WTC11 (cell line): ENCODE measurements at regions not wholly inside any gene's neighbourhood (a gene's known extent, or its start where the extent isn't known, plus 50 kb on each side); places are given as distances from the start of the nearest gene placed in this dataset.

ENCODE experiments used
- FOXP1 ChIP-seq: sonication (generic); formaldehyde crosslinking; IDR thresholded peaks from 2 replicates; pipeline ENCODE4 v1.8.0; 2022; ENCODE audit warnings: missing genetic modification reagents, mild to moderate bottlenecking, moderate library complexity, borderline replicate concordance
- NFYB ChIP-seq: sonication (generic); formaldehyde crosslinking; conservative IDR thresholded peaks from 2 replicates; pipeline ENCODE4 v1.8.0; 2022; ENCODE audit warnings: low read depth, missing genetic modification reagents
- NR2C2 ChIP-seq: sonication (generic); formaldehyde crosslinking; IDR thresholded peaks from 2 replicates; pipeline ENCODE4 v1.8.0; 2022; ENCODE audit warnings: mild to moderate bottlenecking, missing genetic modification reagents

- TF ChIP-seq NFYB (CRISPR knock-in tag) (no peak), FOXP1 (CRISPR knock-in tag) (no peak), NR2C2 (CRISPR knock-in tag) (no peak)
Observed at GRCh38 chr4:14152834-14153519, 525.5 kb upstream of the BOD1L1 start.
